Vagina (tissue), 2 donors: ENCODE measurements at regions not wholly inside any gene's neighbourhood (a gene's known extent, or its start where the extent isn't known, plus 50 kb on each side); places are given as distances from the start of the nearest gene placed in this dataset.

Experiments
- CTCF ChIP-seq, 3 experiments: fragments of 450-650 bp in 2 of 3; fragments of 200-600 bp in 1 of 3; sonication (generic) in 1 of 3; IDR thresholded peaks; one replicate each; pipeline ENCODE4 v1.5.1; 2017 to 2019; ENCODE audit warnings: antibody characterized with exemption in 3 of 3, mild to moderate bottlenecking in 2 of 3, moderate library complexity in 2 of 3
- POLR2AphosphoS5 ChIP-seq, 2 donors: sonication (generic); formaldehyde crosslinking; IDR thresholded peaks; one replicate each; pipeline ENCODE4 v1.9.0; 2017; ENCODE audit warnings: antibody characterized with exemption in 2 of 2, mild to moderate bottlenecking in 2 of 2, low read depth in 1 of 2; ENCODE audit not compliant: insufficient read depth in 1 of 2

- TF ChIP-seq CTCF (IDR thresholded peaks at IDR 0.05) = no peak
- no peak for TF ChIP-seq POLR2AphosphoS5 (IDR thresholded peaks at IDR 0.05; ENCODE audit: insufficient read depth in 1 of 2, low read depth in 1 of 2)
Measured at GRCh38 chr1:79827446-79827845, 820.9 kb upstream of the ADGRL4 start.
